GDM1 (cell line): ENCODE measurements at regions not wholly inside any gene's neighbourhood (a gene's known extent, or its start where the extent isn't known, plus 50 kb on each side); places are given as distances from the start of the nearest gene placed in this dataset.

Source experiments
- DNase-seq: peaks from one replicate; lab custom pipeline; 2025; lab: John Stamatoyannopoulos, UW

GRCh38 chr10:78718032-78718572 is 350.7 kb upstream of the ZMIZ1 start:
- DNase-seq: no peak

GRCh38 chr10:78719276-78719675 is 349.5 kb upstream of the ZMIZ1 start:
- no peak for DNase-seq

- DNase-seq: no peak
These were observed 348.7 kb upstream of the ZMIZ1 start for GRCh38 chr10:78720091-78720490.

GRCh38 chr10:78721231-78721630 is 347.5 kb upstream of the ZMIZ1 start:
- no peak for DNase-seq

- DNase-seq: no peak
These were observed 343.9 kb upstream of the ZMIZ1 start for GRCh38 chr10:78724846-78725245.

- no peak for DNase-seq
These were observed 342.6 kb upstream of the ZMIZ1 start for GRCh38 chr10:78726171-78726570.

GRCh38 chr10:78727251-78727650 is 341.5 kb upstream of the ZMIZ1 start:
- no peak for DNase-seq

- DNase-seq: no peak
These were observed 341.0 kb upstream of the ZMIZ1 start for GRCh38 chr10:78727728-78728127.

GRCh38 chr10:78728176-78728575 is 340.6 kb upstream of the ZMIZ1 start:
- no peak for DNase-seq

- DNase-seq: no peak
These were observed 339.4 kb upstream of the ZMIZ1 start for GRCh38 chr10:78729366-78729765.

GRCh38 chr10:78729800-78730199 is 339.0 kb upstream of the ZMIZ1 start:
- DNase-seq: no peak

GRCh38 chr10:78730754-78731153 is 338.0 kb upstream of the ZMIZ1 start:
- DNase-seq: no peak

- no peak for DNase-seq
These were observed 337.1 kb upstream of the ZMIZ1 start for GRCh38 chr10:78731675-78732074.

GRCh38 chr10:78732381-78732780 is 336.4 kb upstream of the ZMIZ1 start:
- no peak for DNase-seq

GRCh38 chr10:78736926-78737630 is 331.7 kb upstream of the ZMIZ1 start:
- no peak for DNase-seq

GRCh38 chr10:78737883-78738856 is 330.6 kb upstream of the ZMIZ1 start:
- no peak for DNase-seq

- DNase-seq: no peak
These were observed 329.9 kb upstream of the ZMIZ1 start for GRCh38 chr10:78738861-78739260.

- DNase-seq: no peak
These were observed 329.2 kb upstream of the ZMIZ1 start for GRCh38 chr10:78739444-78740053.

GRCh38 chr10:78740976-78741915 is 327.5 kb upstream of the ZMIZ1 start:
- no peak for DNase-seq

GRCh38 chr10:78742406-78742729 is 326.4 kb upstream of the ZMIZ1 start:
- no peak for DNase-seq
